HCT116 (cell line): ENCODE measurements at regions not wholly inside any gene's neighbourhood (a gene's known extent, or its start where the extent isn't known, plus 50 kb on each side); places are given as distances from the start of the nearest gene placed in this dataset.

ENCODE experiments used
- ATAC-seq: fragments of 200-7000 bp; cut with Tn5 transposase; 2 replicates; pipeline ENCODE4 v1.9.1; 2020; ENCODE audit warnings: mild to moderate bottlenecking, moderate library complexity
- BruUV-seq: library from RNA; stranded (reverse); fragments of 400-500 nt; replicated peaks from 2 replicates; lab custom pipeline; 2021; lab: Mats Ljungman, UMichigan
- CTCF ChIA-PET: fragments of 300-600 bp; sonication (Branson Sonifier 250); formaldehyde crosslinking; loops from one replicate; lab custom pipeline; 2021; ENCODE audit warnings: antibody characterized with exemption; lab: Charles Lee
- POLR2A ChIA-PET: fragments of 300-600, 350-600 bp; sonication (Branson Sonifier 250); formaldehyde crosslinking; loops from one replicate; lab custom pipeline; 2021; ENCODE audit warnings: antibody characterized with exemption; lab: Charles Lee
- RAD21 ChIA-PET, 2 experiments: fragments of 300-600 bp; sonication (Branson Sonifier 250); formaldehyde crosslinking; loops; one replicate each; lab custom pipeline; 2023; ENCODE audit warnings: low total read pairs in 2 of 2; ENCODE audit not compliant: uncharacterized antibody in 2 of 2, unreplicated experiment in 2 of 2, low non-redundant PET in 1 of 2; lab: Charles Lee
- DNase-seq: peaks from one replicate; pipeline ENCODE4 v3.0.0-alpha.2; 2010; ENCODE audit warnings: low read depth, low spot score
- H2AFZ ChIP-seq: fragments of 200-600 bp; shearing (Covaris generic), sonication (generic); 2 replicates; pipeline ENCODE4 v1.6.1; 2017; ENCODE audit warnings: low read depth, mixed run types, mixed read lengths, antibody characterized with exemption, low read length; ENCODE audit not compliant: poor library complexity, severe bottlenecking
- H3K27ac ChIP-seq: 2 replicates; pipeline ENCODE4 v1.5.1; 2012; ENCODE audit warnings: low read depth, low read length
- H3K27me3 ChIP-seq: fragments of 200-600 bp; sonication (generic); 2 replicates; pipeline ENCODE4 v1.6.1; 2016; ENCODE audit warnings: mixed run types, low read length, mixed read lengths; ENCODE audit not compliant: insufficient read depth
- H3K36me3 ChIP-seq, 2 experiments: fragments of 200-500 bp in 1 of 2; fragments of 200-600 bp in 1 of 2; sonication (Bioruptor generic) in 1 of 2; sonication (generic) in 1 of 2; 2 replicates each; pipeline versions ENCODE4 v1.5.1 to v1.6.1; 2014 to 2016; ENCODE audit warnings: low read length in 2 of 2, inconsistent platforms in 1 of 2, mixed read lengths in 1 of 2, mixed run types in 1 of 2; ENCODE audit not compliant: insufficient read depth in 2 of 2, control insufficient read depth in 1 of 2
- H3K4me1 ChIP-seq, 2 experiments: fragments of 200-600 bp in 1 of 2; sonication (generic) in 1 of 2; 2 replicates each; pipeline versions ENCODE4 v1.5.1 to v1.6.1; 2012 to 2017; ENCODE audit warnings: low read length in 2 of 2, inconsistent platforms in 1 of 2, mild to moderate bottlenecking in 1 of 2, mixed read lengths in 1 of 2, mixed run types in 1 of 2, moderate library complexity in 1 of 2; ENCODE audit not compliant: insufficient read depth in 2 of 2, control insufficient read depth in 1 of 2
- H3K4me2 ChIP-seq: fragments of 200-600 bp; sonication (generic); 2 replicates; pipeline ENCODE4 v1.6.1; 2017; ENCODE audit warnings: mixed run types, low read length, mixed read lengths
- H3K4me3 ChIP-seq, 2 experiments: fragments of 200-600 bp in 1 of 2; sonication (generic) in 1 of 2; replicated peaks in 1 of 2; 2 replicates each; pipeline ENCODE4 v1.5.1; 2011 to 2016; ENCODE audit warnings: low read length in 2 of 2, control low read depth in 1 of 2, low read depth in 1 of 2, mild to moderate bottlenecking in 1 of 2, mixed read lengths in 1 of 2, mixed run types in 1 of 2
- H3K79me2 ChIP-seq: fragments of 200-600 bp; sonication (generic); 2 replicates; pipeline ENCODE4 v1.6.1; 2017; ENCODE audit warnings: mild to moderate bottlenecking, mixed run types, low read length, moderate library complexity, mixed read lengths; ENCODE audit not compliant: insufficient read depth
- H3K9ac ChIP-seq: fragments of 200-600 bp; sonication (generic); 2 replicates; pipeline ENCODE4 v1.6.1; 2016; ENCODE audit warnings: low read length, mixed read lengths
- H3K9me2 ChIP-seq: fragments of 200-600 bp; sonication (generic), shearing (Covaris generic); 2 replicates; pipeline ENCODE4 v1.6.1; 2017; ENCODE audit warnings: mixed run types, mild to moderate bottlenecking, moderate library complexity; ENCODE audit not compliant: insufficient read depth
- H3K9me3 ChIP-seq, 2 experiments: fragments of 200-500 bp in 1 of 2; fragments of 200-600 bp in 1 of 2; sonication (Bioruptor generic) in 1 of 2; sonication (generic) in 1 of 2; 2 replicates each; pipeline ENCODE4 v1.6.1; 2014 to 2017; ENCODE audit warnings: low read length in 2 of 2, mixed read lengths in 2 of 2, inconsistent platforms in 1 of 2, low read depth in 1 of 2, mild to moderate bottlenecking in 1 of 2, mixed run types in 1 of 2, moderate library complexity in 1 of 2; ENCODE audit not compliant: control insufficient read depth in 1 of 2, insufficient read depth in 1 of 2
- H4K20me1 ChIP-seq: fragments of 200-600 bp; sonication (generic), shearing (Covaris generic); 2 replicates; pipeline ENCODE4 v1.6.1; 2017; ENCODE audit warnings: mixed run types, mild to moderate bottlenecking, moderate library complexity; ENCODE audit not compliant: insufficient read depth
- POLR2A ChIP-seq: IDR thresholded peaks from 2 replicates; pipeline ENCODE4 v1.7.0; 2011; ENCODE audit warnings: borderline replicate concordance; ENCODE audit not compliant: insufficient read depth, insufficient read length; ENCODE audit errors: extremely low read depth
- POLR2AphosphoS5 ChIP-seq: IDR thresholded peaks from 2 replicates; pipeline ENCODE4 v1.6.1; 2011; ENCODE audit warnings: mild to moderate bottlenecking, low read depth, low read length, moderate library complexity
- RAD21 ChIP-seq: IDR thresholded peaks from 2 replicates; pipeline ENCODE4 v1.6.1; 2012; ENCODE audit warnings: low read depth, mild to moderate bottlenecking
- YY1 ChIP-seq: IDR thresholded peaks from 2 replicates; pipeline ENCODE4 v1.6.1; 2011; ENCODE audit warnings: low read length, low read depth, moderate library complexity, mild to moderate bottlenecking; ENCODE audit not compliant: insufficient replicate concordance; ENCODE audit errors: extremely low read depth
- ZBTB33 ChIP-seq: IDR thresholded peaks from 2 replicates; pipeline ENCODE4 v1.6.1; 2011; ENCODE audit warnings: mild to moderate bottlenecking, low read length, moderate library complexity; ENCODE audit not compliant: insufficient replicate concordance; ENCODE audit errors: extremely low read depth
- ZFX ChIP-seq: fragments of 450-650 bp; IDR thresholded peaks from 2 replicates; pipeline ENCODE4 v1.6.1; 2017
- intact Hi-C: fragments of 100-400 bp; cut with micrococcal nuclease; formaldehyde crosslinking; loops from 2 replicates; pipeline ENCODE4 v1.10.0; 2022

GRCh38 chr11:13160806-13161205 is 116.8 kb upstream of the BMAL1 start:
- Histone ChIP-seq H3K79me2 (no peaks in the 10 kb centered on the region), H3K4me1 (peaks cover 0 to 7% of the 10 kb centered on the region in 2 experiments; a peak in 1 of 4 replicates), H4K20me1 (no peaks in the 10 kb centered on the region), H3K9me3 (no peaks in the 10 kb centered on the region), H3K4me2 (no peak overlapping the region), H3K4me3 (no peak overlapping the region), H3K9me2 (no peaks in the 10 kb centered on the region), H3K36me3 (no peaks in the 10 kb centered on the region), H3K27ac (no peak overlapping the region), H3K9ac (no peak overlapping the region), H2AFZ (no peak overlapping the region), H3K27me3 (no peaks in the 10 kb centered on the region)
- RAD21 ChIA-PET: no interaction called here
- POLR2A ChIA-PET: no interaction called here
- CTCF ChIA-PET: interaction anchor here (1.3 kb wide), 1 partner anchor 197 kb away, joined by 4 read pairs; no protein-coding TSS in a partner anchor
- ATAC-seq (no peak), DNase-seq (no peak)
- no TSS peak for BruUV-seq
- TF ChIP-seq YY1: no peak
- no peak for TF ChIP-seq POLR2AphosphoS5
- TF ChIP-seq ZFX: no peak
- TF ChIP-seq ZBTB33: no peak
- no peak for TF ChIP-seq RAD21
- intact Hi-C loops: no loop called here

DNA sequence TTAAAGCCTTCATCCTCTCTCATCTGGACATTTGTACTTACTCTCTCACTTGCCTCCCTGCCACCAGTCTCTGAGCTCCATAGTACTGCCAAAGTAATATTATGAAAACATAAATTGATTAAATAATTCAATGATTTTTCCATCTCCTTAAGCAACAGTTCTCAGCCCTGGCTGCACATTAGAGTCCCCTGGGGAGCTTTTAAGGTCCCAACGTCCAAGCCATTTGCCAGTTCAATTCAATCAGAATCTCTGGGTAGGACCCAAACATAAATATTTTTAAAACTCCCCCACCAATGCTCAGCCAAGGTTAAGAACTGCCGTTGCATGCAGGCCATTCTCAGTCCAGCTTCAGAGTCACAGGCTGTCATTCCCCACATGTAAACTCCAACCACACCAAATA is 114.4 kb upstream of the BMAL1 start:
- ATAC-seq: no peak
- Histone ChIP-seq H3K36me3 (no peaks in the 10 kb centered on the region), H3K4me2 (no peak overlapping the region), H3K4me3 (no peak overlapping the region), H3K4me1 (peaks cover 0 to 4% of the 10 kb centered on the region in 2 experiments; a peak in 1 of 4 replicates), H4K20me1 (no peaks in the 10 kb centered on the region), H3K27ac (no peak overlapping the region), H3K9ac (no peak overlapping the region), H3K79me2 (no peaks in the 10 kb centered on the region), H3K9me2 (no peaks in the 10 kb centered on the region), H2AFZ (no peak overlapping the region), H3K9me3 (no peaks in the 10 kb centered on the region), H3K27me3 (no peaks in the 10 kb centered on the region)
- BruUV-seq: no TSS peak
- intact Hi-C loops: no loop called here
- no peak for DNase-seq
- no peak for TF ChIP-seq POLR2A
- ChIA-PET CTCF (no interaction called here), POLR2A (no interaction called here), RAD21 (no interaction called here)
